ENCODE measurements at regions not wholly inside any gene's neighbourhood (a gene's known extent, or its start where the extent isn't known, plus 50 kb on each side); places are given as distances from the start of the nearest gene placed in this dataset.
A peak's percentile ranks its signal among the peaks of the same experiment; 100 is the strongest.

DNA sequence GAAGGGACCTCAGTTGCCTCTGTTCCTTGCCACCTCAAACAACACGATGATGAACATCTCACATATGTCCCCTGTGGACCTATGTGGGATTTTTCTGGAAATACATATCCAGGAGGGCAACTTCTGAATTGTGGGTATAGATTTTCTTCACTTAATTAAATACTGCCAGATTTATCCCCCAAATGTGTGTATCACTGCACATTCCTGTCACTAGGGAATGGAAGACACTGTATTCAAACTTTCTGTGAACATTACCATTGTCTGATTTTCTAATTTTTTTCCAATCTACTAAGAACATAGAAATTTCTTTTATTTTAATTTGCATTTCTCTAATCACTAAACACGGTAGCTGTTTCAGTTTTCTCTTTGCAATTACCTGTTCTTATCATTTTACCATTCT lies 102.0 kb upstream of the MRPS22 start:
- no peak overlapping the region for H3K14ac ChIP-seq (replicated peaks; ENCODE audit: low read depth, low read length)
- no peak overlapping the region for H4K5ac ChIP-seq (ENCODE audit: low read depth, low read length)
- POLR2A ChIA-PET (ENCODE audit: unreplicated experiment), result no interaction called here
- ATAC-seq (ENCODE audit: low read depth), result no peak
- no peak overlapping the region for H3K4me3 ChIP-seq (ENCODE audit: insufficient read depth, low read depth, low read length)
- H3K27ac ChIP-seq (ENCODE audit: insufficient read depth, low read length), result no peak overlapping the region
- no peak overlapping the region for H3K56ac ChIP-seq (ENCODE audit: extremely low read depth, insufficient read depth, low read length)
- H2BK5ac ChIP-seq (ENCODE audit: low read depth, low read length, poor library complexity, severe bottlenecking), result no peak overlapping the region
- in situ Hi-C loops (cut with MboI; ENCODE audit: low sequenced_read_pairs), result no loop called here
- no peaks in the 10 kb centered on the region for H3K36me3 ChIP-seq (ENCODE audit: control insufficient read depth, insufficient read depth, low read length)
- H3K4ac ChIP-seq (ENCODE audit: low read depth, low read length), result no peak overlapping the region
- intact Hi-C loops (cut with micrococcal nuclease), result loop anchor here (10.0 kb wide), 1 partner anchor 83 kb away; no protein-coding TSS in a partner anchor
- no peaks in the 10 kb centered on the region for H3K4me1 ChIP-seq (ENCODE audit: control insufficient read depth, insufficient read depth, low read length)
- H2BK20ac ChIP-seq (ENCODE audit: low read depth, low read length), result no peak overlapping the region
- H3K27me3 ChIP-seq (ENCODE audit: control insufficient read depth, insufficient read depth, low read length), result peaks cover 20% of the 10 kb centered on the region
- no peak overlapping the region for H2AFZ ChIP-seq (replicated peaks; ENCODE audit: low read length, poor library complexity)
- no peak overlapping the region for H3K23ac ChIP-seq (ENCODE audit: low read depth, low read length)
- H4K20me1 ChIP-seq (ENCODE audit: insufficient read depth, low read length), result no peaks in the 10 kb centered on the region
- H2AK5ac ChIP-seq (ENCODE audit: low read depth, low read length), result no peak overlapping the region
- H3K79me1 ChIP-seq (ENCODE audit: low read depth in 1 of 2, low read length in 2 of 2), result no peaks in the 10 kb centered on the region
- H3K9me3 ChIP-seq (ENCODE audit: control insufficient read depth, insufficient read depth, low read length), result no peaks in the 10 kb centered on the region
- H2BK120ac ChIP-seq (ENCODE audit: low read depth, low read length), result no peak overlapping the region
- H3K18ac ChIP-seq (ENCODE audit: low read depth, low read length), result no peak overlapping the region
- no peaks in the 10 kb centered on the region for H3K9me1 ChIP-seq (ENCODE audit: insufficient read depth, low read length)
- H2AK9ac ChIP-seq (replicated peaks; ENCODE audit: low read depth, low read length, poor library complexity), result no peak overlapping the region
- WGBS, 2 experiments (ENCODE audit: extremely low coverage in 2 of 2, insufficient read length in 1 of 2), result no CpG with 5 or more reads among the region's 2 CpGs
- H2BK15ac ChIP-seq (ENCODE audit: low read depth, low read length), result no peak overlapping the region
- CTCF ChIA-PET, result interaction anchor here (1.0 kb wide), 1 partner anchor 130 kb away, joined by 3 read pairs; no protein-coding TSS in a partner anchor
- H4K91ac ChIP-seq (ENCODE audit: insufficient read depth, low read depth, low read length), result no peak overlapping the region
- H4K8ac ChIP-seq (ENCODE audit: low read depth in 2 of 2, low read length in 2 of 2), result no peak overlapping the region
- dilution Hi-C loops (cut with HindIII; ENCODE audit: low sequenced_read_pairs, unreplicated experiment), result no loop called here
- DNase-seq, result no peak
- no peak overlapping the region for H3K4me2 ChIP-seq (ENCODE audit: low read depth, low read length)
- no peak overlapping the region for H3K9ac ChIP-seq (ENCODE audit: low read depth, low read length)
- BruUV-seq (replicated peaks), result no TSS peak
- no peak for TF ChIP-seq MAZ (IDR thresholded peaks at IDR 0.05; ENCODE audit: borderline replicate concordance, low read depth, low read length)
- TF ChIP-seq, protein P1, sequence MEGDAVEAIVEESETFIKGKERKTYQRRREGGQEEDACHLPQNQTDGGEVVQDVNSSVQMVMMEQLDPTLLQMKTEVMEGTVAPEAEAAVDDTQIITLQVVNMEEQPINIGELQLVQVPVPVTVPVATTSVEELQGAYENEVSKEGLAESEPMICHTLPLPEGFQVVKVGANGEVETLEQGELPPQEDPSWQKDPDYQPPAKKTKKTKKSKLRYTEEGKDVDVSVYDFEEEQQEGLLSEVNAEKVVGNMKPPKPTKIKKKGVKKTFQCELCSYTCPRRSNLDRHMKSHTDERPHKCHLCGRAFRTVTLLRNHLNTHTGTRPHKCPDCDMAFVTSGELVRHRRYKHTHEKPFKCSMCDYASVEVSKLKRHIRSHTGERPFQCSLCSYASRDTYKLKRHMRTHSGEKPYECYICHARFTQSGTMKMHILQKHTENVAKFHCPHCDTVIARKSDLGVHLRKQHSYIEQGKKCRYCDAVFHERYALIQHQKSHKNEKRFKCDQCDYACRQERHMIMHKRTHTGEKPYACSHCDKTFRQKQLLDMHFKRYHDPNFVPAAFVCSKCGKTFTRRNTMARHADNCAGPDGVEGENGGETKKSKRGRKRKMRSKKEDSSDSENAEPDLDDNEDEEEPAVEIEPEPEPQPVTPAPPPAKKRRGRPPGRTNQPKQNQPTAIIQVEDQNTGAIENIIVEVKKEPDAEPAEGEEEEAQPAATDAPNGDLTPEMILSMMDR (conservative IDR thresholded peaks at IDR 0.05; ENCODE audit: low read depth, low read length), result 0 out of 2 replicates have a peak, but pooled peaks have one; percentile 12

Data from IMR-90 (cell line).